Dendritic cell treated with granulocyte-macrophage colony-stimulating factor and Interleukin-4, amounts not matched to agents 40 ng/mL and 50 ng/mL, for 4 days (primary cell): ENCODE measurements at regions not wholly inside any gene's neighbourhood (a gene's known extent, or its start where the extent isn't known, plus 50 kb on each side); places are given as distances from the start of the nearest gene placed in this dataset.
"Not testable (repeated sequence)": the region's sequence is repeated elsewhere in the genome, so short reads cannot be mapped to it uniquely, and the experiment has no call there.

Experiments used
- H3K27ac Mint-ChIP-seq: one replicate; pipeline ENCODE4 v1.8.0; 2022; ENCODE audit warnings: mild to moderate bottlenecking, mixed read lengths
- H3K27me3 Mint-ChIP-seq: one replicate; pipeline ENCODE4 v1.8.0; 2022; ENCODE audit warnings: mild to moderate bottlenecking, mixed read lengths
- H3K36me3 Mint-ChIP-seq: one replicate; pipeline ENCODE4 v1.8.0; 2022; ENCODE audit warnings: low read depth, mixed read lengths
- H3K4me1 Mint-ChIP-seq: one replicate; pipeline ENCODE4 v1.8.0; 2022; ENCODE audit warnings: low read depth, mixed read lengths
- H3K4me3 Mint-ChIP-seq: one replicate; pipeline ENCODE4 v1.8.0; 2022; ENCODE audit warnings: mild to moderate bottlenecking, moderate library complexity, mixed read lengths
- H3K9me3 Mint-ChIP-seq: one replicate; pipeline ENCODE4 v1.8.0; 2022; ENCODE audit warnings: mixed read lengths
- intact Hi-C: fragments of 100-400 bp; cut with micrococcal nuclease; formaldehyde crosslinking; loops from one replicate; pipeline ENCODE4 v1.15.0; 2022

DNA sequence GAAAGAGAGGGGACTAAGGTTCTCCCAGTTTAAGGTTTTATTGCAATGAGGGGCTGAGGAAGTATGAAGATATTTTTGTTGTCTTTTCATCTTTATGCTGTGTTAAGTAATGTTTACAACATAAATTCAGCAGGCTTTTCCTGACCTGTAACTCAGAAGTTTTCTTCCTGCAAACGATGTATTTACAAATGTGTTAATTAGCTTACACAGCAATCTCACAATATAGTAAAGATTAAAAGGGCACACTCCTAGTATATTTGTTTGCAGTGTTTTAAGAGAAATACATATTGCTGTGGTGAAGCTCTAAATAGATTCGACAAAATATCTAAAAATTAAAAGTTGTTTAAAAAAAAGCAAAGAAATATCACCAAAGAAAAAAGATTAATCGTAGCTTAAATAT is 55.7 kb downstream of the OR11H12 start:
- Mint-ChIP-seq H3K4me1 (no peaks in the 10 kb centered on the region), H3K36me3 (no peaks in the 10 kb centered on the region), H3K27ac (no peak overlapping the region), H3K27me3 (no peaks in the 10 kb centered on the region), H3K9me3 (peaks cover 20% of the 10 kb centered on the region), H3K4me3 (no peak overlapping the region)
- intact Hi-C loops: no loop called here

DNA sequence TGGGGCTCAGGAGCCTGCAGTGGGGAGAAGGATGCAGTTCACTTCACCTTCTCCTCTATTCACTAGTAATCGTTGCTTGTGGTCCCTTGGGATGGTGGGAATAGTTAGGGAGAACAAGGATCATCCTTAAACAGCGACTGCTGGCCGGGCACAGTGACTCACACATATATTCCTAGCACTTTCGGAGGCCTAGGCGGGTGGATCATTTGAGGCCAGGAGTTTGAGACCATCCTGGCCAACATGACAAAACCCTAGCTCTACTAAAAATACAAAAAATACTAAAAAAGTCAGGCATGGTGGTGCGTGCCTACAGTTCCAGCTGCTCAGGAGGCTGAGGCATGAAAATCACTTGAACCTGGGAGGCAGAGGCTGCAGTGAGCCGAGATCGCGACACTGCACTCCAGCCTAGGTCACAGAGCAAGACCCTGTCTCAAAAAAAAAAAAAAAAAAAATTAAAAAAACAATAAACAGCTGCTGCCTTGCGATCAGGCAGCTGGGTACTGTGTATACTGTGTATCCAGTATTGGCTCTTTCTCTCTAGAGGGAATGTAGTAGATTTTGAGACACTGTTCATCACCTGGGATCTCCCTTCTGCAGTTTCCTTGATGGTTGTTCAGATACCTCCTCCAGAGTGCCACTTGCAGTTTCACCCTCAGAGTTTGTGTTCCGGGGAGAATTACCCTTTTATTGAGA is 59.1 kb downstream of the OR11H12 start:
- H3K4me3 Mint-ChIP-seq, H3K4me1 Mint-ChIP-seq, intact Hi-C loops, H3K27me3 Mint-ChIP-seq, H3K36me3 Mint-ChIP-seq, H3K27ac Mint-ChIP-seq: not testable (repeated sequence)
- H3K9me3 Mint-ChIP-seq: peaks cover 20% of the 10 kb centered on the region

DNA sequence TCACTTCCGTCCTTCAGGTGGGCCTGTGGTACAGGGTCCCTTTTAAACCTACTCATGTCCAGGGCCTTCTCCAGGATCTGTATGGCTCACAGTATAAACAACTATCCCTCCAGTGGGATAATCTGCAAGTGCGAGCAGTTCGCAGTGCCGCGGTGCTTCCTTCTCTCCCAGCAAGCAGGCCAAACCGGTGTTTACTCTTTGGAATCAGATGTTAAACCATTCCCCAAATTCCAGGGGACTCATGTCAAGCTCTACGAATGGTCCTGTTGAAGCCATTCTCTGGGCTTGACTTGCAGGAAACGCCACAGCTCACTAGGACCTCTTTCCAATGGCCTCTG is 59.6 kb downstream of the OR11H12 start:
- intact Hi-C loops: no loop called here
- Mint-ChIP-seq H3K27me3 (no peaks in the 10 kb centered on the region), H3K36me3 (no peaks in the 10 kb centered on the region), H3K9me3 (peaks cover 20% of the 10 kb centered on the region), H3K27ac (no peak overlapping the region), H3K4me3 (no peak overlapping the region), H3K4me1 (no peaks in the 10 kb centered on the region)

GRCh38 chr14:18667843-18668242 is 66.9 kb downstream of the OR11H12 start:
- not testable (repeated sequence) for H3K27me3 Mint-ChIP-seq, H3K4me1 Mint-ChIP-seq, H3K4me3 Mint-ChIP-seq

GRCh38 chr14:18688346-18688745 is 87.4 kb downstream of the OR11H12 start:
- H3K9me3 Mint-ChIP-seq: peaks cover 60% of the 10 kb centered on the region
- no peaks in the 10 kb centered on the region for H3K27me3 Mint-ChIP-seq
- no peak overlapping the region for H3K27ac Mint-ChIP-seq
- intact Hi-C loops: no loop called here
- H3K4me1 Mint-ChIP-seq: no peaks in the 10 kb centered on the region
- no peak overlapping the region for H3K4me3 Mint-ChIP-seq
- H3K36me3 Mint-ChIP-seq: no peaks in the 10 kb centered on the region

More at GRCh38 chr14:18667843-18668242, 66.9 kb downstream of the OR11H12 start:
- H3K36me3 Mint-ChIP-seq, H3K27ac Mint-ChIP-seq, intact Hi-C loops: not testable (repeated sequence)
- H3K9me3 Mint-ChIP-seq: peaks cover 19% of the 10 kb centered on the region
